ENCODE measurements at regions not wholly inside any gene's neighbourhood (a gene's known extent, or its start where the extent isn't known, plus 50 kb on each side); places are given as distances from the start of the nearest gene placed in this dataset.

GRCh38 chr3:68648494-68648893 is 283.9 kb downstream of the TAFA4 start:
- Histone ChIP-seq H3K4me3 (ENCODE audit: extremely low read depth in 1 of 4, insufficient read depth in 2 of 4, low read depth in 3 of 4, low read length in 4 of 4) (no peak overlapping the region), H4K5ac (ENCODE audit: insufficient read length, low read depth, low read length) (no peak overlapping the region), H4K91ac (replicated peaks; ENCODE audit: insufficient read length, low read length) (no peak overlapping the region), H3K4me1 (replicated peaks in 1 of 4; ENCODE audit: control insufficient read depth in 3 of 4, insufficient read depth in 4 of 4, low read length in 3 of 4) (no peaks in the 10 kb centered on the region), H4K20me1 (replicated peaks in 1 of 2; ENCODE audit: control insufficient read depth in 1 of 2, insufficient read depth in 2 of 2, low read length in 2 of 2) (no peaks in the 10 kb centered on the region), H2BK120ac (replicated peaks; ENCODE audit: low read depth, low read length) (no peak overlapping the region), H2BK20ac (ENCODE audit: low read length) (no peak overlapping the region), H3K36me3 (ENCODE audit: control insufficient read depth in 2 of 4, insufficient read depth in 4 of 4, low read length in 3 of 4) (no peaks in the 10 kb centered on the region), H4K8ac (ENCODE audit: extremely low read depth, insufficient read depth, low read length) (no peak overlapping the region), H3K23me2 (ENCODE audit: low read depth, low read length) (no peaks in the 10 kb centered on the region), H3K9ac (replicated peaks in 1 of 4; ENCODE audit: extremely low read depth in 1 of 4, low read depth in 3 of 4, low read length in 3 of 4) (no peak overlapping the region), H3K23ac (ENCODE audit: insufficient read length) (no peak overlapping the region), H3K4ac (replicated peaks; ENCODE audit: insufficient read length, low read depth, low read length) (no peak overlapping the region), H2BK5ac (ENCODE audit: low read depth, low read length) (no peak overlapping the region), H2AFZ (ENCODE audit: low read length) (no peak overlapping the region), H3K18ac (ENCODE audit: extremely low read depth, low read length) (no peak overlapping the region), H3K79me2 (ENCODE audit: control insufficient read depth in 1 of 2, insufficient read depth in 2 of 2, low read length in 2 of 2) (no peaks in the 10 kb centered on the region), H3K4me2 (ENCODE audit: insufficient read depth in 1 of 2, low read depth in 2 of 2, low read length in 2 of 2) (no peak overlapping the region), H2BK15ac (ENCODE audit: low read length) (no peak overlapping the region), H2BK12ac (ENCODE audit: low read depth, low read length) (no peak overlapping the region), H3K56ac (replicated peaks; ENCODE audit: insufficient read length, low read depth, low read length) (no peak overlapping the region), H3K27me3 (replicated peaks in 1 of 4; ENCODE audit: control insufficient read depth in 3 of 4, extremely low read depth in 1 of 4, insufficient read depth in 3 of 4, low read length in 3 of 4) (no peaks in the 10 kb centered on the region), H3K79me1 (ENCODE audit: low read depth, low read length) (no peaks in the 10 kb centered on the region), H2AK5ac (ENCODE audit: low read depth, low read length) (no peak overlapping the region), H3K9me3 (ENCODE audit: insufficient read depth in 2 of 2, low read depth in 1 of 2, low read length in 1 of 2) (no peaks in the 10 kb centered on the region), H3K27ac (ENCODE audit: low read depth, low read length) (no peak overlapping the region), H3K14ac (ENCODE audit: insufficient read length) (no peak overlapping the region)
- ChIA-PET CTCF (ENCODE audit: partially characterized antibody) (no interaction called here), POLR2A (ENCODE audit: partially characterized antibody) (no interaction called here)
- WGBS, 2 experiments (ENCODE audit: extremely low coverage in 1 of 2, insufficient coverage in 1 of 2, insufficient read length in 1 of 2, insufficient replicate concordance in 2 of 2, low coverage in 1 of 2, low lambda C conversion rate in 2 of 2, missing lambda C conversion rate in 1 of 2), result 92% methylated on average over 2 of the region's 2 CpGs; no CpG with 5 or more reads in 1 of the 2 experiments
- FAIRE-seq (no peak), DNase-seq (ENCODE audit: low read depth in 1 of 2, low spot score in 2 of 2) (no peak)
- TF ChIP-seq SAP30 (IDR thresholded peaks at IDR 0.05; ENCODE audit: insufficient read depth, insufficient replicate concordance, low read length) (no peak), TEAD4 (IDR thresholded peaks at IDR 0.05; ENCODE audit: low read depth, low read length) (no peak), BRCA1 (IDR thresholded peaks at IDR 0.05; ENCODE audit: low read depth, low read length) (no peak), JUN (IDR thresholded peaks at IDR 0.05; ENCODE audit: low read depth, low read length) (no peak), ZNF274 (IDR thresholded peaks at IDR 0.05; ENCODE audit: borderline replicate concordance, extremely low read depth, low read length) (no peak)
- TF ChIP-seq, protein P1, sequence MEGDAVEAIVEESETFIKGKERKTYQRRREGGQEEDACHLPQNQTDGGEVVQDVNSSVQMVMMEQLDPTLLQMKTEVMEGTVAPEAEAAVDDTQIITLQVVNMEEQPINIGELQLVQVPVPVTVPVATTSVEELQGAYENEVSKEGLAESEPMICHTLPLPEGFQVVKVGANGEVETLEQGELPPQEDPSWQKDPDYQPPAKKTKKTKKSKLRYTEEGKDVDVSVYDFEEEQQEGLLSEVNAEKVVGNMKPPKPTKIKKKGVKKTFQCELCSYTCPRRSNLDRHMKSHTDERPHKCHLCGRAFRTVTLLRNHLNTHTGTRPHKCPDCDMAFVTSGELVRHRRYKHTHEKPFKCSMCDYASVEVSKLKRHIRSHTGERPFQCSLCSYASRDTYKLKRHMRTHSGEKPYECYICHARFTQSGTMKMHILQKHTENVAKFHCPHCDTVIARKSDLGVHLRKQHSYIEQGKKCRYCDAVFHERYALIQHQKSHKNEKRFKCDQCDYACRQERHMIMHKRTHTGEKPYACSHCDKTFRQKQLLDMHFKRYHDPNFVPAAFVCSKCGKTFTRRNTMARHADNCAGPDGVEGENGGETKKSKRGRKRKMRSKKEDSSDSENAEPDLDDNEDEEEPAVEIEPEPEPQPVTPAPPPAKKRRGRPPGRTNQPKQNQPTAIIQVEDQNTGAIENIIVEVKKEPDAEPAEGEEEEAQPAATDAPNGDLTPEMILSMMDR (IDR thresholded peaks at IDR 0.05; ENCODE audit: control extremely low read depth in 1 of 3, insufficient read depth in 1 of 3, low read depth in 1 of 3, low read length in 3 of 3), result no peak
